HEK293T (cell line): ENCODE measurements at regions not wholly inside any gene's neighbourhood (a gene's known extent, or its start where the extent isn't known, plus 50 kb on each side); places are given as distances from the start of the nearest gene placed in this dataset.
"Not testable (repeated sequence)": the region's sequence is repeated elsewhere in the genome, so short reads cannot be mapped to it uniquely, and the experiment has no call there.

Experiments used
- CTCF ChIA-PET: fragments of 350-600 bp; formaldehyde crosslinking; extraction: SDS; loops from one replicate; lab custom pipeline; 2021; ENCODE audit warnings: antibody characterized with exemption, inconsistent platforms; lab: Yijun Ruan, JAX
- POLR2A ChIA-PET: fragments of 350-600 bp; formaldehyde crosslinking; extraction: SDS; loops from one replicate; lab custom pipeline; 2020; ENCODE audit warnings: antibody characterized with exemption, inconsistent platforms; lab: Yijun Ruan, JAX
- DNase-seq: peaks from one replicate; pipeline ENCODE4 v3.0.0; 2012; ENCODE audit warnings: mixed read lengths; ENCODE audit errors: extremely low spot score
- ARNT ChIP-seq: fragments of 450-650 bp; IDR thresholded peaks from 2 replicates; pipeline ENCODE4 v1.6.1; 2017; ENCODE audit warnings: mild to moderate bottlenecking
- BHLHE40 ChIP-seq: fragments of 450-650 bp; IDR thresholded peaks from 2 replicates; pipeline ENCODE4 v1.6.1; 2016; ENCODE audit warnings: mild to moderate bottlenecking, moderate library complexity, borderline replicate concordance
- CTBP1 ChIP-seq: fragments of 450-650 bp; IDR thresholded peaks from 2 replicates; pipeline ENCODE4 v1.6.1; 2016; ENCODE audit warnings: borderline replicate concordance
- ELF4 ChIP-seq: fragments of 450-650 bp; IDR thresholded peaks from 2 replicates; pipeline ENCODE4 v1.6.1; 2017; ENCODE audit warnings: antibody characterized with exemption
- FOXA1 ChIP-seq: fragments of 450-650 bp; IDR thresholded peaks from 2 replicates; pipeline ENCODE4 v1.6.1; 2016; ENCODE audit warnings: mild to moderate bottlenecking
- FOXK2 ChIP-seq: fragments of 450-650 bp; IDR thresholded peaks from 2 replicates; pipeline ENCODE4 v1.6.1; 2016; ENCODE audit warnings: mild to moderate bottlenecking
- FOXM1 ChIP-seq: fragments of 450-650 bp; IDR thresholded peaks from 2 replicates; pipeline ENCODE4 v1.6.1; 2017; ENCODE audit warnings: mild to moderate bottlenecking, borderline replicate concordance
- HDGF ChIP-seq: fragments of 450-650 bp; IDR thresholded peaks from 2 replicates; pipeline ENCODE4 v1.6.1; 2017; ENCODE audit warnings: antibody characterized with exemption, borderline replicate concordance
- L3MBTL2 ChIP-seq: fragments of 450-650 bp; conservative IDR thresholded peaks from 2 replicates; pipeline ENCODE4 v1.6.1; 2016; ENCODE audit warnings: mild to moderate bottlenecking
- LEF1 ChIP-seq: fragments of 450-650 bp; IDR thresholded peaks from 2 replicates; pipeline ENCODE4 v1.6.1; 2017; ENCODE audit warnings: mild to moderate bottlenecking, borderline replicate concordance
- NFRKB ChIP-seq: fragments of 450-650 bp; IDR thresholded peaks from 2 replicates; pipeline ENCODE4 v1.6.1; 2016; ENCODE audit warnings: mild to moderate bottlenecking, moderate library complexity
- PKNOX1 ChIP-seq: fragments of 450-650 bp; IDR thresholded peaks from 2 replicates; pipeline ENCODE4 v1.6.1; 2016
- SP1 ChIP-seq: fragments of 450-650 bp; IDR thresholded peaks from 2 replicates; pipeline ENCODE4 v1.6.1; 2017
- SUZ12 ChIP-seq: fragments of 450-650 bp; IDR thresholded peaks from 2 replicates; pipeline ENCODE4 v1.6.1; 2016; ENCODE audit warnings: mild to moderate bottlenecking
- TARDBP ChIP-seq: fragments of 450-650 bp; IDR thresholded peaks from 2 replicates; pipeline ENCODE4 v1.6.1; 2016
- ZNF384 ChIP-seq: fragments of 450-650 bp; IDR thresholded peaks from 2 replicates; pipeline ENCODE4 v1.6.1; 2016

- DNase-seq, result no peak
- ChIA-PET CTCF (no interaction called here), POLR2A (no interaction called here)
- TF ChIP-seq PKNOX1, result no peak
- TF ChIP-seq ZNF384, result no peak
- no peak for TF ChIP-seq SP1
- no peak for TF ChIP-seq FOXK2
- TF ChIP-seq TARDBP, result no peak
- TF ChIP-seq NFRKB, result no peak
- no peak for TF ChIP-seq L3MBTL2
- no peak for TF ChIP-seq LEF1
- TF ChIP-seq CTBP1, result no peak
- TF ChIP-seq HDGF, result no peak
- TF ChIP-seq BHLHE40, result no peak
- no peak for TF ChIP-seq FOXM1
- TF ChIP-seq FOXA1, result no peak
- TF ChIP-seq SUZ12, result no peak
Measured at GRCh38 chr11:23205156-23205871, 345.0 kb upstream of the CCDC179 start.

GRCh38 chr11:23206741-23207336, 346.6 kb upstream of the CCDC179 start:
- TF ChIP-seq PKNOX1 (no peak), TARDBP (no peak), ZNF384 (no peak), FOXA1 (no peak), ARNT (no peak), ELF4 (no peak), BHLHE40 (no peak), SUZ12 (no peak), LEF1 (no peak)
- DNase-seq, result no peak
- CTCF ChIA-PET, result no interaction called here
- POLR2A ChIA-PET, result no interaction called here

GRCh38 chr11:23211221-23211620, 350.9 kb upstream of the CCDC179 start:
- POLR2A ChIA-PET, result no interaction called here
- DNase-seq, result no peak
- TF ChIP-seq SP1 (no peak), FOXA1 (no peak), ZNF384 (no peak), HDGF (no peak), FOXK2 (no peak), BHLHE40 (no peak), NFRKB (no peak), L3MBTL2 (no peak), LEF1 (no peak), FOXM1 (no peak), PKNOX1 (no peak), TARDBP (no peak), ELF4 (no peak), SUZ12 (no peak), ARNT (no peak)
- CTCF ChIA-PET, result no interaction called here

- no peak for DNase-seq
- CTCF ChIA-PET, result no interaction called here
- TF ChIP-seq HDGF (no peak), FOXA1 (no peak), BHLHE40 (no peak)
- POLR2A ChIA-PET, result no interaction called here
Measured at GRCh38 chr11:23212807-23213206, 352.5 kb upstream of the CCDC179 start.

GRCh38 chr11:23217072-23217471, 356.8 kb upstream of the CCDC179 start:
- TF ChIP-seq HDGF (no peak), NFRKB (no peak), L3MBTL2 (no peak), FOXM1 (no peak), ELF4 (no peak), TARDBP (no peak)
- ChIA-PET POLR2A (no interaction called here), CTCF (no interaction called here)
- no peak for DNase-seq

- DNase-seq, CTCF ChIA-PET, POLR2A ChIA-PET: not testable (repeated sequence)
Measured at GRCh38 chr11:23220086-23220485, 359.8 kb upstream of the CCDC179 start.

- no peak for DNase-seq
- ChIA-PET POLR2A (no interaction called here), CTCF (no interaction called here)
- TF ChIP-seq ELF4 (no peak), SUZ12 (no peak), ZNF384 (no peak), LEF1 (no peak), SP1 (no peak), CTBP1 (no peak), NFRKB (no peak), FOXM1 (no peak), TARDBP (no peak), HDGF (no peak), FOXK2 (no peak), PKNOX1 (no peak), BHLHE40 (no peak), FOXA1 (no peak), ARNT (no peak), L3MBTL2 (no peak)
Measured at GRCh38 chr11:23221366-23221765, 361.1 kb upstream of the CCDC179 start.
